HG03558 (cell line): ENCODE measurements at regions not wholly inside any gene's neighbourhood (a gene's known extent, or its start where the extent isn't known, plus 50 kb on each side); places are given as distances from the start of the nearest gene placed in this dataset.

Source experiments
- ATAC-seq: cut with Tn5 transposase; IDR thresholded peaks from one replicate; pipeline ENCODE4 v1.9.1; 2021; ENCODE audit warnings: moderate number of reproducible peaks; ENCODE audit not compliant: unreplicated experiment; ENCODE audit errors: extremely low read depth

DNA sequence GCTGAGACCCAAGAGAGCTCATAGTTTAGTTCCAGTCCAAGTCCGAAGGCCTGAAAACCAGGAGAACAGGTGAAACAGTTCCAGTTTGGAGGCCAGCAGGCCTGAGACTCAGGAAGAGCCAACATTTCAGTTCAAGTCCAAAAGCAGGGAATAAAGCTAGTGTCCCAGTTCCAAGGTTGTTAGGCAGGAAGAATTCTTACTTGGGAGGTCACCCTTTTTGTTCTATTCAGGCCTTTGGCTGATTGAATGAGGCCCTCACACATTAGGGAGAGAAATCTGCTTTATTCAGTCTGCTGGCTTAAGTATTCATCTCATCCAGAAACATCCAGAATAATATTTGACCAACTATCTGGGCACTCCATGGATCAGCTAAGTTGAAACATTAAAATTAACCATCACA is 294.6 kb downstream of the PCNX1 start:
- no peak for ATAC-seq

- no peak for ATAC-seq
Measured at GRCh38 chr14:71202881-71203280, 295.6 kb downstream of the PCNX1 start.

- ATAC-seq = no peak
Measured at GRCh38 chr14:71203306-71203705, 296.0 kb downstream of the PCNX1 start.

DNA sequence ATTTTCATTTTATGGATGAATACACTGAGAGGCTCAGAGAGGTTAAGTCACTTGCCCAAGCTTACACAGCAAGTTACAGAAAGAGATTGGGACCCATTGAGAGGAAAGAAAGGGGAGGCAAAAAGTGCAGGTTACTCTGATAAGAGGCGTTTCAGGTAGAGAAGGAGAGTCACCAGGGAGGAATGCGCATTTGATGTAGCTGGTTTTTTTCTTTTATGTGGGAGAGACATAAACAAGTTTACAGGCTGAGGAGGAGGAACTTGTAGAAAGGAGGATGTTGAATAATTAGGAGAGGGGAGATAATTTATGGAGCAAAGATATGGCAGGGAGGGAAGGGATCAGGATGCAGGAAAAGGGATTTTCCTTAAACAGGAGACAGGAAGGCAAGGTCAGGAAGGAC is 297.0 kb downstream of the PCNX1 start:
- ATAC-seq = no peak

DNA sequence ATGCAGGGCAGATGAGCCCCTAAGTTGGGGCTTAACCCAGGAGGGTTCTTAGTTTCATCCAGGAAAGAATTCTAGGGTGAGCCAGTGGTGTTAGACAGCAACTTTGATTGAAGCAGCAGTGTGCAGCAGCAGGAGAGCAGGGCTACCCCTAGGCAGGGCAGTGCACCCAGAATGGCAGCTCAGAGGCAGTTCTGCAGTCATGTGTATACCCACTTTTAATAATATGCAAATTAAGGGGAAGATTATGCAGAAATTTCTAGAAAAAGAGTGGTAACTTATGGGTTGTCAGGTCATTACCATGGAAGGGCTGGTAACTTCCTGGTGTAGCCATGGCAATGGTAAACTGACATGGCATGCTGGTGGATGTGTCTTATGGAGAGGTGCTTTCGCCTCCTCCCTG is 297.5 kb downstream of the PCNX1 start:
- no peak for ATAC-seq

DNA sequence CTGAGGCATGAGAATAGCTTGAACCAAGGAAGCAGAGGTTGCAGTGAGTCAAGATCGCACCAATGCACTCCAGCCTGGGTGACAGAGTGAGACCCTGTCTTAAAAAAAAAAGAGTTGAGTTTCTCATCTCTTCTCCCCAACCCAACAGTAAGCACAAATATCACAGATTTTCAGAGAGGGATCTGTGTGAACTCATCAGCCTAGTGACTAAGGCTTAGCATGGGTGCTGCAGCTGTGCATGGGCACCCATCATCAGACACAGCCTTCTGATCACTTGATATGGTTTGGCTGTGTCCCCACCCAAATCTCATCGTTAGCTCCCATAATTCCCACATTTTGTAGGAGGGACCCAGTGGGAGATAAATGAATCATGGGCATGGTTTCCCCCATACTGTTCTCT is 298.9 kb downstream of the PCNX1 start:
- no peak for ATAC-seq

- ATAC-seq = no peak
Measured at GRCh38 chr14:71206766-71207371, 299.6 kb downstream of the PCNX1 start.

GRCh38 chr14:71208702-71209357 is 301.6 kb downstream of the PCNX1 start:
- ATAC-seq = no peak

DNA sequence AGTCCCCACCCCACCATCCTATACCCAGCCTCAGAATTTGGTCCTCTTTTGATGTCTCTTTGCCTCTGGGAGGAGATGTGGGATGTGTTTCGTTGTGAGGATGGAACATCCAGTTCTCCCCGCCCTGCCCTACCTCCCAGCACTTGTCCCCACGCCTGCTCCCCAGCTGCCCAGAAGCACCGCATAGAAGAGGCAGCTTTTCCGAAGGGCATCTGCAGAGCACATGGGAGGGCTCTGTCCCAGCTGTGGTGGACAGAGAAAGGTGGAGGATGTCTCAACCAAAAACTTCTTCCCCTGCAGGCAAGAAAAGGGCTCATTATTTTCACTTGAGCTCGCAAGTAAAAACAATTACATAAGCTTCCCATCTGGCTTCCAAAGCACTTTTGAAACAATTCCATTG is 302.6 kb downstream of the PCNX1 start:
- ATAC-seq = no peak

DNA sequence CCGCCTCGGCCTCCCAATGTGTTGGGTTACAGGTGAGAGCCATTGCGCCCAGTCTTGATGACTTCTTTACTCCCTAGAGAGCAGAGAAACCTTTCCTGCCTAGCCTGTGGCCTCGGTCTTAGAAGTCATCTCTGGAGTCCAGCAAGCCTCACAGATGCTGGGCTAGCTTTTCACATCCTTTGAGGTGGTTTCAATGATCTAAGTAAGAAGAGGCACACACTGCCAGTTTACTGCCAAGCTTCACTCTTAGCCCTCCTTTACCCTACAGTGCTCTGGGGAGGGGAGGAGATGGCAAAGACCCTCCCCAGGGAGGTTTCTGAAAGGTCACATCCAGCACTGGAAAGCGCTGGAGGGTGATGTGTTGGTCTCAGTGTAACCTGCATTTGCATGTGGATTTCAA is 304.8 kb downstream of the PCNX1 start:
- no peak for ATAC-seq

DNA sequence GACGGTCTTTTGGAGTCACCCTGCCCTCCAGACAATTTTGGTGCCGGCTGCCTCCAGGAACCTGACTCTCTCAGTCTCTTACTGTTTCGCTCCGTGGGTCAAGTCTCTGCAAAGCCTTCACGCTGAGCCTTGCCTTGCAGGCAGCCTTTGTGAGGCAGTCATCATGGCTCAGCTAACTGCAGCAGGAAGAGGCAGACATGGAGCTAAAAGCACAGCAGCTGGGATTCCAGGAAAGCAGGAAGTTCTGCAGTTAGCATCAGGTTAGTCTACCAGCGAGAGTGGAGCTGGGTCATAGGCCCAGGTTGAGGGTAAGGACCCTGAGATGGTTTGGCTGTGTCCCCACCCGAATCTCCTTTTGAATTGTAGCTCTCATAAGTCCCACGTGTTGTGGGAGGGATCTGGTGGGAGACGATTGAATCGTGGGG is 305.4 kb downstream of the PCNX1 start:
- no peak for ATAC-seq

GRCh38 chr14:71214241-71214640 is 307.0 kb downstream of the PCNX1 start:
- no peak for ATAC-seq

- ATAC-seq = no peak
Measured at GRCh38 chr14:71220462-71220861, 313.2 kb downstream of the PCNX1 start.

DNA sequence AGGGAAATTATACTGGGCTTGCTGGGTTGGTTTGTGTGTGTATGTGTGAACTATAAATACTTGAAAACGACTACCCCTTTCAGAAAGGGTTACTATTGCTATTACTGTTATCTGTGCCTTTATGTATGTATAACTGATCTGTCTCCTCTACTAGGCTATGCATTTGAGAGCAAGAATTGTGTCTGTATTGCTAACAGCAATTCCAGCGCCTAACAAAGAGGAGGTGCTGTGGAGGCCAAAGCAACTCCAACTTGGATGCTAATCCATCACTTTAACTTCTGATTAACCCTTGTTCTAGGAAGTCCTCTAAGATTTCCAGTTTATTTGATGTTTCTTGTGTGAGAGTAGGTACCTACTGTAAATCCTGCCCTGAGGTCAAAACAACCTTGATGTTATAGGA is 313.9 kb downstream of the PCNX1 start:
- ATAC-seq = no peak

- ATAC-seq = no peak
Measured at GRCh38 chr14:71225113-71225512, 317.9 kb downstream of the PCNX1 start.

GRCh38 chr14:71228711-71229110 is 321.5 kb downstream of the PCNX1 start:
- no peak for ATAC-seq

- ATAC-seq = no peak
Measured at GRCh38 chr14:71229875-71230274, 322.6 kb downstream of the PCNX1 start.

GRCh38 chr14:71230897-71231296 is 323.6 kb downstream of the PCNX1 start:
- ATAC-seq = no peak

DNA sequence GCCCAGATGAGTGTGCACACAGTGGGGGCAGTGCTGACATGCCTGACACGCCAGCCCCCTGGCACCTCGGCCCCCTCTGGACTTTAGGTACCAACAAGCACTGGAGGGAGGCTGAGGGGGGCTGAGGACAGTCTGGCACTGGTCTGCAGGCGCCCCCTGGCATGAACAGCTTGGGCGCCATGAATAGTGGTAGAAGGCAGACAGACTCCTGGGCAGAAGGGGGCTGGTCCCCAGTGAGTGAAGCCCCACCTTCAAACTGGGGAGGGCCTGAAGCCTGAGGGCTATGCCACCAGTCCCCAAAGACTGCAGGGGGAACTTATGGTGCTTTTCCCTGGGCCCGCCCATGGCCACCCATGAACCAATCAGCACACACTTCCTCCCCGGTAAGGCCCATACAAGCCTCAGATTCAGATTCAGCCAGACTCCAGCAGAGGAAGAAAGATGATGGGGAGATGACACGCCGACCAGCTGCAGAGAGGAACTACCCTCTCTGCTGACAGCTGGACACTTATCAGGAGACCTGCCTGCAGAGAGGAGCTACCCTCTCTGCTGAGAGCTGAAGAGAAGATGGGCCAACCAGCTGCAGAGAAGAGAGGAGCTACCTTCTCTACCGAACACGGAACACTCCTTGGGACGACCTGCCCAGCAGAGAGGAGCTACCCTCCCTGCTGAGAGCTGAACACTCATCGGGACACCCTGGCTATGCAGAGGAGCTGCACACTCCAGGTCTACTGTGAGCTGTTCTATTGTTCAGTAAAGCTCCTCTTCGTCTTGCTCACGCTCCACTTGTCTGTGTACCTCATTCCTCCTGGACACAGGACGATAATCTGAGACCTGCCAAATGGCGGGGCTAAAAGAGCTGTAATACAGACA is 324.5 kb downstream of the PCNX1 start:
- ATAC-seq = no peak

GRCh38 chr14:71232506-71232905 is 325.2 kb downstream of the PCNX1 start:
- ATAC-seq = no peak

DNA sequence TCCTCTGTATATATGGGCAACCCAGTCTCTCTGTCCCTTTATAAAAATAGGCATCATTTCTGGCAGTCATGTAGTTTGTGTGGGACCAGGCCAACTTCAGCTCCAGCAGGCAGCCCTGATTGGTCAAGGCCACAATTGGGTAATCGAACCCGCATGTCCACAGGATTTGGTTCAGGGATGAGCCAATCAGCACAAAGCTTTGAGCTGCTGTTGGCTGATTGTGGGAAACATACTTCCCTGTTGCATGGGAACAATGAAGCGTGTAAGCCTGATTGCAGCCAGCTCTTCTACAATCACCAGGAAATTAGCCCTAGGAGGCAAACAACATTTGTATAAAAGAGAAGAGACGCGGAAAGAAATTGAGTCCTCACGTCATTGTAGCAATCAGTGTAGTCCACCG is 328.6 kb downstream of the PCNX1 start:
- ATAC-seq = no peak
